ENCODE measurements at regions not wholly inside any gene's neighbourhood (a gene's known extent, or its start where the extent isn't known, plus 50 kb on each side); places are given as distances from the start of the nearest gene placed in this dataset.

- Histone ChIP-seq H3K4me1 (ENCODE audit: control insufficient read depth in 2 of 2, insufficient read depth in 2 of 2, low read length in 1 of 2) (no peaks in the 10 kb centered on the region), H3K9me3 (ENCODE audit: control insufficient read depth in 2 of 2, insufficient read depth in 1 of 2, low read depth in 1 of 2, low read length in 1 of 2) (no peaks in the 10 kb centered on the region), H3K4me3 (ENCODE audit: low read depth in 1 of 2, low read length in 2 of 2) (no peak overlapping the region), H3K36me3 (ENCODE audit: control insufficient read depth in 2 of 2, insufficient read depth in 2 of 2, low read length in 1 of 2) (no peaks in the 10 kb centered on the region), H3K27me3 (ENCODE audit: control insufficient read depth in 1 of 2, insufficient read depth in 2 of 2, low read length in 2 of 2) (no peaks in the 10 kb centered on the region), H3K27ac (ENCODE audit: low read depth in 2 of 2, low read length in 1 of 2) (no peak overlapping the region)
- 93 to 95% methylated on average over 13 of the region's 13 CpGs for WGBS, 2 donors
These were observed 131.7 kb downstream of the MYCN start for GRCh38 chr2:16071865-16072637.

GRCh38 chr2:16071039-16071864 lies 130.9 kb downstream of the MYCN start:
- WGBS, 2 donors = 94 to 98% methylated on average over 14 of the region's 14 CpGs
- Histone ChIP-seq H3K27me3 (ENCODE audit: control insufficient read depth in 1 of 2, insufficient read depth in 2 of 2, low read length in 2 of 2) (no peaks in the 10 kb centered on the region), H3K9me3 (ENCODE audit: control insufficient read depth in 2 of 2, insufficient read depth in 1 of 2, low read depth in 1 of 2, low read length in 1 of 2) (no peaks in the 10 kb centered on the region), H3K4me3 (ENCODE audit: low read depth in 1 of 2, low read length in 2 of 2) (no peak overlapping the region), H3K27ac (ENCODE audit: low read depth in 2 of 2, low read length in 1 of 2) (no peak overlapping the region), H3K36me3 (ENCODE audit: control insufficient read depth in 2 of 2, insufficient read depth in 2 of 2, low read length in 1 of 2) (no peaks in the 10 kb centered on the region), H3K4me1 (ENCODE audit: control insufficient read depth in 2 of 2, insufficient read depth in 2 of 2, low read length in 1 of 2) (no peaks in the 10 kb centered on the region)

GRCh38 chr2:16070648-16070971 lies 130.3 kb downstream of the MYCN start:
- H3K9me3 ChIP-seq (ENCODE audit: control insufficient read depth in 2 of 2, insufficient read depth in 1 of 2, low read depth in 1 of 2, low read length in 1 of 2) = no peaks in the 10 kb centered on the region
- no peaks in the 10 kb centered on the region for H3K27me3 ChIP-seq (ENCODE audit: control insufficient read depth in 1 of 2, insufficient read depth in 2 of 2, low read length in 2 of 2)
- no peaks in the 10 kb centered on the region for H3K36me3 ChIP-seq (ENCODE audit: control insufficient read depth in 2 of 2, insufficient read depth in 2 of 2, low read length in 1 of 2)
- H3K27ac ChIP-seq (ENCODE audit: low read depth in 2 of 2, low read length in 1 of 2) = no peak overlapping the region
- H3K4me3 ChIP-seq (ENCODE audit: low read depth in 1 of 2, low read length in 2 of 2) = no peak overlapping the region
- H3K4me1 ChIP-seq (ENCODE audit: control insufficient read depth in 2 of 2, insufficient read depth in 2 of 2, low read length in 1 of 2) = no peaks in the 10 kb centered on the region
- WGBS, 2 donors = 76 to 81% methylated on average over 6 of the region's 6 CpGs

GRCh38 chr2:16069933-16070647 lies 129.7 kb downstream of the MYCN start:
- Histone ChIP-seq H3K4me3 (ENCODE audit: low read depth in 1 of 2, low read length in 2 of 2) (no peak overlapping the region), H3K4me1 (ENCODE audit: control insufficient read depth in 2 of 2, insufficient read depth in 2 of 2, low read length in 1 of 2) (no peaks in the 10 kb centered on the region), H3K36me3 (ENCODE audit: control insufficient read depth in 2 of 2, insufficient read depth in 2 of 2, low read length in 1 of 2) (no peaks in the 10 kb centered on the region), H3K27me3 (ENCODE audit: control insufficient read depth in 1 of 2, insufficient read depth in 2 of 2, low read length in 2 of 2) (no peaks in the 10 kb centered on the region), H3K9me3 (ENCODE audit: control insufficient read depth in 2 of 2, insufficient read depth in 1 of 2, low read depth in 1 of 2, low read length in 1 of 2) (no peaks in the 10 kb centered on the region), H3K27ac (ENCODE audit: low read depth in 2 of 2, low read length in 1 of 2) (no peak overlapping the region)
- 58 to 72% methylated on average over 15 to 19 of the region's 19 CpGs for WGBS, 2 donors

GRCh38 chr2:16069663-16069932 lies 129.2 kb downstream of the MYCN start:
- Histone ChIP-seq H3K27me3 (ENCODE audit: control insufficient read depth in 1 of 2, insufficient read depth in 2 of 2, low read length in 2 of 2) (no peaks in the 10 kb centered on the region), H3K36me3 (ENCODE audit: control insufficient read depth in 2 of 2, insufficient read depth in 2 of 2, low read length in 1 of 2) (no peaks in the 10 kb centered on the region), H3K4me1 (ENCODE audit: control insufficient read depth in 2 of 2, insufficient read depth in 2 of 2, low read length in 1 of 2) (no peaks in the 10 kb centered on the region), H3K27ac (ENCODE audit: low read depth in 2 of 2, low read length in 1 of 2) (no peak overlapping the region), H3K9me3 (ENCODE audit: control insufficient read depth in 2 of 2, insufficient read depth in 1 of 2, low read depth in 1 of 2, low read length in 1 of 2) (no peaks in the 10 kb centered on the region), H3K4me3 (ENCODE audit: low read depth in 1 of 2, low read length in 2 of 2) (no peak overlapping the region)
- WGBS, 2 donors = 68 to 86% methylated on average over 8 of the region's 8 CpGs

- Histone ChIP-seq H3K4me3 (ENCODE audit: low read depth in 1 of 2, low read length in 2 of 2) (no peak overlapping the region), H3K27ac (ENCODE audit: low read depth in 2 of 2, low read length in 1 of 2) (no peak overlapping the region), H3K4me1 (ENCODE audit: control insufficient read depth in 2 of 2, insufficient read depth in 2 of 2, low read length in 1 of 2) (no peaks in the 10 kb centered on the region), H3K27me3 (ENCODE audit: control insufficient read depth in 1 of 2, insufficient read depth in 2 of 2, low read length in 2 of 2) (no peaks in the 10 kb centered on the region), H3K36me3 (ENCODE audit: control insufficient read depth in 2 of 2, insufficient read depth in 2 of 2, low read length in 1 of 2) (no peaks in the 10 kb centered on the region), H3K9me3 (ENCODE audit: control insufficient read depth in 2 of 2, insufficient read depth in 1 of 2, low read depth in 1 of 2, low read length in 1 of 2) (no peaks in the 10 kb centered on the region)
- WGBS, 2 donors = 93 to 98% methylated on average over 2 to 3 of the region's 3 CpGs
These were observed 128.2 kb downstream of the MYCN start for GRCh38 chr2:16068552-16068940.

- Histone ChIP-seq H3K27ac (ENCODE audit: low read depth in 2 of 2, low read length in 1 of 2) (no peak overlapping the region), H3K9me3 (ENCODE audit: control insufficient read depth in 2 of 2, insufficient read depth in 1 of 2, low read depth in 1 of 2, low read length in 1 of 2) (peaks cover 0 to 4% of the 10 kb centered on the region in 2 donors), H3K36me3 (ENCODE audit: control insufficient read depth in 2 of 2, insufficient read depth in 2 of 2, low read length in 1 of 2) (no peaks in the 10 kb centered on the region), H3K4me3 (ENCODE audit: low read depth in 1 of 2, low read length in 2 of 2) (no peak overlapping the region), H3K27me3 (ENCODE audit: control insufficient read depth in 1 of 2, insufficient read depth in 2 of 2, low read length in 2 of 2) (no peaks in the 10 kb centered on the region), H3K4me1 (ENCODE audit: control insufficient read depth in 2 of 2, insufficient read depth in 2 of 2, low read length in 1 of 2) (no peaks in the 10 kb centered on the region)
- WGBS, 2 donors = 85 to 87% methylated on average over 11 of the region's 11 CpGs
These were observed 127.7 kb downstream of the MYCN start for GRCh38 chr2:16067866-16068551.

GRCh38 chr2:16067444-16067843 lies 127.1 kb downstream of the MYCN start:
- Histone ChIP-seq H3K9me3 (ENCODE audit: control insufficient read depth in 2 of 2, insufficient read depth in 1 of 2, low read depth in 1 of 2, low read length in 1 of 2) (peaks cover 0 to 6% of the 10 kb centered on the region in 2 donors), H3K27me3 (ENCODE audit: control insufficient read depth in 1 of 2, insufficient read depth in 2 of 2, low read length in 2 of 2) (no peaks in the 10 kb centered on the region), H3K4me1 (ENCODE audit: control insufficient read depth in 2 of 2, insufficient read depth in 2 of 2, low read length in 1 of 2) (no peaks in the 10 kb centered on the region), H3K36me3 (ENCODE audit: control insufficient read depth in 2 of 2, insufficient read depth in 2 of 2, low read length in 1 of 2) (no peaks in the 10 kb centered on the region), H3K27ac (ENCODE audit: low read depth in 2 of 2, low read length in 1 of 2) (no peak overlapping the region), H3K4me3 (ENCODE audit: low read depth in 1 of 2, low read length in 2 of 2) (no peak overlapping the region)
- WGBS, 2 donors = 73 to 79% methylated on average over 5 of the region's 5 CpGs

GRCh38 chr2:16067037-16067406 lies 126.7 kb downstream of the MYCN start:
- no peak overlapping the region for H3K4me3 ChIP-seq (ENCODE audit: low read depth in 1 of 2, low read length in 2 of 2)
- no peaks in the 10 kb centered on the region for H3K4me1 ChIP-seq (ENCODE audit: control insufficient read depth in 2 of 2, insufficient read depth in 2 of 2, low read length in 1 of 2)
- H3K27me3 ChIP-seq (ENCODE audit: control insufficient read depth in 1 of 2, insufficient read depth in 2 of 2, low read length in 2 of 2) = no peaks in the 10 kb centered on the region
- peaks cover 0 to 6% of the 10 kb centered on the region in 2 donors for H3K9me3 ChIP-seq (ENCODE audit: control insufficient read depth in 2 of 2, insufficient read depth in 1 of 2, low read depth in 1 of 2, low read length in 1 of 2)
- H3K27ac ChIP-seq (ENCODE audit: low read depth in 2 of 2, low read length in 1 of 2) = no peak overlapping the region
- 75% methylated on average over 10 of the region's 10 CpGs for WGBS, 2 donors
- no peaks in the 10 kb centered on the region for H3K36me3 ChIP-seq (ENCODE audit: control insufficient read depth in 2 of 2, insufficient read depth in 2 of 2, low read length in 1 of 2)

All from esophagus (tissue), 2 donors.